ENCODE measurements at regions not wholly inside any gene's neighbourhood (a gene's known extent, or its start where the extent isn't known, plus 50 kb on each side); places are given as distances from the start of the nearest gene placed in this dataset.

GRCh38 chr14:84027351-84027750, 1502.6 kb upstream of the FLRT2 start:
- Histone ChIP-seq H3K9ac (ENCODE audit: low read length) (no peak overlapping the region), H3K27me3 (ENCODE audit: insufficient read depth, low read length) (no peaks in the 10 kb centered on the region), H3K4me1 (ENCODE audit: insufficient read depth, low read length, severe bottlenecking) (no peaks in the 10 kb centered on the region), H3K27ac (ENCODE audit: low read depth, low read length, poor library complexity, severe bottlenecking) (no peak overlapping the region), H2AFZ (ENCODE audit: low read length) (no peak overlapping the region), H3K4me2 (ENCODE audit: low read length) (no peak overlapping the region), H3K36me3 (ENCODE audit: insufficient read depth, low read length) (no peaks in the 10 kb centered on the region), H3K79me2 (ENCODE audit: insufficient read depth, low read length) (no peaks in the 10 kb centered on the region), H3K9me3 (ENCODE audit: low read length) (no peaks in the 10 kb centered on the region), H3K4me3 (ENCODE audit: low read depth, low read length, poor library complexity, severe bottlenecking) (no peak overlapping the region), H4K20me1 (ENCODE audit: insufficient read depth, low read length) (no peaks in the 10 kb centered on the region), H3K9me2 (ENCODE audit: low read depth, low read length) (no peaks in the 10 kb centered on the region), H3F3A (ENCODE audit: insufficient read depth, low read length) (no peaks in the 10 kb centered on the region)
- TF ChIP-seq EZH2 (IDR thresholded peaks at IDR 0.05; ENCODE audit: borderline replicate concordance, low read length), result no peak
- TF ChIP-seq, protein P1, sequence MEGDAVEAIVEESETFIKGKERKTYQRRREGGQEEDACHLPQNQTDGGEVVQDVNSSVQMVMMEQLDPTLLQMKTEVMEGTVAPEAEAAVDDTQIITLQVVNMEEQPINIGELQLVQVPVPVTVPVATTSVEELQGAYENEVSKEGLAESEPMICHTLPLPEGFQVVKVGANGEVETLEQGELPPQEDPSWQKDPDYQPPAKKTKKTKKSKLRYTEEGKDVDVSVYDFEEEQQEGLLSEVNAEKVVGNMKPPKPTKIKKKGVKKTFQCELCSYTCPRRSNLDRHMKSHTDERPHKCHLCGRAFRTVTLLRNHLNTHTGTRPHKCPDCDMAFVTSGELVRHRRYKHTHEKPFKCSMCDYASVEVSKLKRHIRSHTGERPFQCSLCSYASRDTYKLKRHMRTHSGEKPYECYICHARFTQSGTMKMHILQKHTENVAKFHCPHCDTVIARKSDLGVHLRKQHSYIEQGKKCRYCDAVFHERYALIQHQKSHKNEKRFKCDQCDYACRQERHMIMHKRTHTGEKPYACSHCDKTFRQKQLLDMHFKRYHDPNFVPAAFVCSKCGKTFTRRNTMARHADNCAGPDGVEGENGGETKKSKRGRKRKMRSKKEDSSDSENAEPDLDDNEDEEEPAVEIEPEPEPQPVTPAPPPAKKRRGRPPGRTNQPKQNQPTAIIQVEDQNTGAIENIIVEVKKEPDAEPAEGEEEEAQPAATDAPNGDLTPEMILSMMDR (IDR thresholded peaks at IDR 0.05; ENCODE audit: low read length), result no peak

GRCh38 chr14:84028080-84028604, 1501.8 kb upstream of the FLRT2 start:
- Histone ChIP-seq H3K4me1 (ENCODE audit: insufficient read depth, low read length, severe bottlenecking) (no peaks in the 10 kb centered on the region), H3K27me3 (ENCODE audit: insufficient read depth, low read length) (no peaks in the 10 kb centered on the region)
- TF ChIP-seq, protein P1 (IDR thresholded peaks at IDR 0.05; ENCODE audit: low read length), result no peak
- TF ChIP-seq EZH2 (IDR thresholded peaks at IDR 0.05; ENCODE audit: borderline replicate concordance, low read length), result no peak

GRCh38 chr14:84029246-84029645, 1500.7 kb upstream of the FLRT2 start:
- H3K9me2 ChIP-seq (ENCODE audit: low read depth, low read length), result no peaks in the 10 kb centered on the region
- H3K36me3 ChIP-seq (ENCODE audit: insufficient read depth, low read length), result no peaks in the 10 kb centered on the region
- H3K9ac ChIP-seq (ENCODE audit: low read length), result no peak overlapping the region
- TF ChIP-seq, protein P1 (IDR thresholded peaks at IDR 0.05; ENCODE audit: low read length), result no peak
- no peak for TF ChIP-seq EZH2 (IDR thresholded peaks at IDR 0.05; ENCODE audit: borderline replicate concordance, low read length)
- H3K9me3 ChIP-seq (ENCODE audit: low read length), result no peaks in the 10 kb centered on the region
- no peak overlapping the region for H3K4me2 ChIP-seq (ENCODE audit: low read length)
- no peaks in the 10 kb centered on the region for H4K20me1 ChIP-seq (ENCODE audit: insufficient read depth, low read length)
- no peaks in the 10 kb centered on the region for H3K79me2 ChIP-seq (ENCODE audit: insufficient read depth, low read length)
- no peak overlapping the region for H3K4me3 ChIP-seq (ENCODE audit: low read depth, low read length, poor library complexity, severe bottlenecking)
- H3K27me3 ChIP-seq (ENCODE audit: insufficient read depth, low read length), result no peaks in the 10 kb centered on the region
- no peaks in the 10 kb centered on the region for H3F3A ChIP-seq (ENCODE audit: insufficient read depth, low read length)
- H3K27ac ChIP-seq (ENCODE audit: low read depth, low read length, poor library complexity, severe bottlenecking), result no peak overlapping the region
- no peak overlapping the region for H2AFZ ChIP-seq (ENCODE audit: low read length)
- no peaks in the 10 kb centered on the region for H3K4me1 ChIP-seq (ENCODE audit: insufficient read depth, low read length, severe bottlenecking)

More at GRCh38 chr14:84028080-84028604, 1501.8 kb upstream of the FLRT2 start:
- Histone ChIP-seq H3K9me2 (ENCODE audit: low read depth, low read length) (no peaks in the 10 kb centered on the region), H3K4me2 (ENCODE audit: low read length) (no peak overlapping the region), H3K9me3 (ENCODE audit: low read length) (no peaks in the 10 kb centered on the region), H3F3A (ENCODE audit: insufficient read depth, low read length) (no peaks in the 10 kb centered on the region), H3K36me3 (ENCODE audit: insufficient read depth, low read length) (no peaks in the 10 kb centered on the region), H3K9ac (ENCODE audit: low read length) (no peak overlapping the region), H3K4me3 (ENCODE audit: low read depth, low read length, poor library complexity, severe bottlenecking) (no peak overlapping the region), H3K27ac (ENCODE audit: low read depth, low read length, poor library complexity, severe bottlenecking) (no peak overlapping the region), H2AFZ (ENCODE audit: low read length) (no peak overlapping the region), H4K20me1 (ENCODE audit: insufficient read depth, low read length) (no peaks in the 10 kb centered on the region), H3K79me2 (ENCODE audit: insufficient read depth, low read length) (no peaks in the 10 kb centered on the region)
